ENCODE measurements at regions not wholly inside any gene's neighbourhood (a gene's known extent, or its start where the extent isn't known, plus 50 kb on each side); places are given as distances from the start of the nearest gene placed in this dataset.

DNA sequence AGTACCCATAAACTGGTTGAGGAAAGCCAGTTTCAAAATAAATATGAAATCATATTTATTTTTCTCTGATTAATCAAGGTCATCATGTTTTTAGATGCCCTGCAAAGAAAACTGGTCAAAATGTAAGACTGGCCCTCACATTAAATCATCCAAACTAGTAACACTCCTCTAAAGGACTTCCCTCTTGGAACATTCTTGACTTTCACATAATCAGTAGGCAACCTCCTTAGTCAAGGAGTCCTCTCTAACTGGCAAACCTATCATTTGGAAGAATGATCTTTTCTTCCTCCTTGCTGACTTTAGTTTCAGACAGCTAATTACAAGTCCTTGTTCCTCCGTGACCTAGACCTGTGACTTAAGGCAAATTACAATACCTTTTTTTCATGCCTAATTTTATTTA is 82.5 kb upstream of the DCBLD2 start:
- TF ChIP-seq, protein P1, sequence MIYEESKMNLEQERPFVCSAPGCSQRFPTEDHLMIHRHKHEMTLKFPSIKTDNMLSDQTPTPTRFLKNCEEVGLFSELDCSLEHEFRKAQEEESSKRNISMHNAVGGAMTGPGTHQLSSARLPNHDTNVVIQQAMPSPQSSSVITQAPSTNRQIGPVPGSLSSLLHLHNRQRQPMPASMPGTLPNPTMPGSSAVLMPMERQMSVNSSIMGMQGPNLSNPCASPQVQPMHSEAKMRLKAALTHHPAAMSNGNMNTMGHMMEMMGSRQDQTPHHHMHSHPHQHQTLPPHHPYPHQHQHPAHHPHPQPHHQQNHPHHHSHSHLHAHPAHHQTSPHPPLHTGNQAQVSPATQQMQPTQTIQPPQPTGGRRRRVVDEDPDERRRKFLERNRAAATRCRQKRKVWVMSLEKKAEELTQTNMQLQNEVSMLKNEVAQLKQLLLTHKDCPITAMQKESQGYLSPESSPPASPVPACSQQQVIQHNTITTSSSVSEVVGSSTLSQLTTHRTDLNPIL (CRISPR knock-in tag; IDR thresholded peaks at IDR 0.05; ENCODE audit: low read depth) = no peak
- no peak for TF ChIP-seq ZFP3 (CRISPR knock-in tag; IDR thresholded peaks at IDR 0.05)
- no peak for TF ChIP-seq BACH2 (CRISPR knock-in tag; IDR thresholded peaks at IDR 0.05; ENCODE audit: borderline replicate concordance)
- no peak for TF ChIP-seq GLIS3 (CRISPR knock-in tag; IDR thresholded peaks at IDR 0.05)
- TF ChIP-seq, protein P2, sequence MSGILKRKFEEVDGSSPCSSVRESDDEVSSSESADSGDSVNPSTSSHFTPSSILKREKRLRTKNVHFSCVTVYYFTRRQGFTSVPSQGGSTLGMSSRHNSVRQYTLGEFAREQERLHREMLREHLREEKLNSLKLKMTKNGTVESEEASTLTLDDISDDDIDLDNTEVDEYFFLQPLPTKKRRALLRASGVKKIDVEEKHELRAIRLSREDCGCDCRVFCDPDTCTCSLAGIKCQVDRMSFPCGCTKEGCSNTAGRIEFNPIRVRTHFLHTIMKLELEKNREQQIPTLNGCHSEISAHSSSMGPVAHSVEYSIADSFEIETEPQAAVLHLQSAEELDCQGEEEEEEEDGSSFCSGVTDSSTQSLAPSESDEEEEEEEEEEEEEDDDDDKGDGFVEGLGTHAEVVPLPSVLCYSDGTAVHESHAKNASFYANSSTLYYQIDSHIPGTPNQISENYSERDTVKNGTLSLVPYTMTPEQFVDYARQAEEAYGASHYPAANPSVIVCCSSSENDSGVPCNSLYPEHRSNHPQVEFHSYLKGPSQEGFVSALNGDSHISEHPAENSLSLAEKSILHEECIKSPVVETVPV (CRISPR knock-in tag; IDR thresholded peaks at IDR 0.05) = no peak
- TF ChIP-seq RARB (CRISPR knock-in tag; IDR thresholded peaks at IDR 0.05) = no peak
- no peak for TF ChIP-seq ZNF8 (CRISPR knock-in tag; IDR thresholded peaks at IDR 0.05)
- TF ChIP-seq ZFP30 (CRISPR knock-in tag; IDR thresholded peaks at IDR 0.05) = no peak
- TF ChIP-seq, protein P3, sequence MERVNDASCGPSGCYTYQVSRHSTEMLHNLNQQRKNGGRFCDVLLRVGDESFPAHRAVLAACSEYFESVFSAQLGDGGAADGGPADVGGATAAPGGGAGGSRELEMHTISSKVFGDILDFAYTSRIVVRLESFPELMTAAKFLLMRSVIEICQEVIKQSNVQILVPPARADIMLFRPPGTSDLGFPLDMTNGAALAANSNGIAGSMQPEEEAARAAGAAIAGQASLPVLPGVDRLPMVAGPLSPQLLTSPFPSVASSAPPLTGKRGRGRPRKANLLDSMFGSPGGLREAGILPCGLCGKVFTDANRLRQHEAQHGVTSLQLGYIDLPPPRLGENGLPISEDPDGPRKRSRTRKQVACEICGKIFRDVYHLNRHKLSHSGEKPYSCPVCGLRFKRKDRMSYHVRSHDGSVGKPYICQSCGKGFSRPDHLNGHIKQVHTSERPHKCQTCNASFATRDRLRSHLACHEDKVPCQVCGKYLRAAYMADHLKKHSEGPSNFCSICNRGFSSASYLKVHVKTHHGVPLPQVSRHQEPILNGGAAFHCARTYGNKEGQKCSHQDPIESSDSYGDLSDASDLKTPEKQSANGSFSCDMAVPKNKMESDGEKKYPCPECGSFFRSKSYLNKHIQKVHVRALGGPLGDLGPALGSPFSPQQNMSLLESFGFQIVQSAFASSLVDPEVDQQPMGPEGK (CRISPR knock-in tag; IDR thresholded peaks at IDR 0.05; ENCODE audit: borderline replicate concordance) = no peak
- TF ChIP-seq SNAI2 (CRISPR knock-in tag; IDR thresholded peaks at IDR 0.05) = no peak
- TF ChIP-seq ESRRG (CRISPR knock-in tag; IDR thresholded peaks at IDR 0.05) = no peak
- TF ChIP-seq TCF4 (CRISPR knock-in tag; IDR thresholded peaks at IDR 0.05; ENCODE audit: borderline replicate concordance) = no peak

Data from SK-N-SH treated with all-trans-retinoic acid at 6 μM for 48 hours (cell line).